ENCODE measurements at regions not wholly inside any gene's neighbourhood (a gene's known extent, or its start where the extent isn't known, plus 50 kb on each side); places are given as distances from the start of the nearest gene placed in this dataset.

GRCh38 chr6:21431526-21431925 lies 162.0 kb upstream of the SOX4 start:
- DNase-seq, result no peak

DNA sequence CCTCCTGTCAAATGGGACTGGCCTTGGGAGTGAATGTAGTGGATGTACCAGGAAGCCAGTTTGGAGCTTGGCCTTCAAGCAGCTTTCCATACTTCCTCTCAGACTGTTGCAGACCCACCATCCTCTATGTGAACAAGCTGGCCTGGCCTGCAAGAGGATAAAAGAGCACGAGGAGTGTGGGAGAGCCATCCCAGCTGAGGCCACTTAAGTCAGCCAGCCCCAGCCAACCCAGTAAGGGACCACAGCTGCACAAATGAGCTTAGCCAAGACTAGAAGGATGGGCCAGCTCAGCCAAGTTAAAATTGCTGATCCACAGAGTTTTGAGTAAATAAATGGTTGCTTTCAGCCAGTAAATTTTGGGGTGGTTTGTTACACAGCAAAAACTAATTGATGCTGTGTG lies 156.9 kb upstream of the SOX4 start:
- DNase-seq, result no peak

DNA sequence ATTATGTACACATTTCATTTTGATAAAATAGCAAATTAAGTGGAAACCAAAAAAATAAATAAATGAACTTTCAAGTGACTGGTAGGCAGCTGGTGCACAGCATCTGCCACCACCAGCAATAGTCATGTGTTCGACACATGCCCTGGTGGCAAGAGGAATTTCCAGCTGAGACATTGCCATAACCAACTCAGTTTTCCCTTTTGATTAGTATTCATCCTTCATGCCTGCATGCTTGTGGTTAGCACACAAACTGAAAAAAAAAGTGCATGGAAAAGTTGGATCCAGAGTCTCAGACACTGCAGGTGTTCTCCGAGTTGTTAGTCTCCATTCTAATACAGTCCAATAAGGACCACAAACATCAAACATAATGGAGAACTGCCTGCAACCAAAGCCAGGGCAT lies 156.0 kb upstream of the SOX4 start:
- no peak for DNase-seq

DNA sequence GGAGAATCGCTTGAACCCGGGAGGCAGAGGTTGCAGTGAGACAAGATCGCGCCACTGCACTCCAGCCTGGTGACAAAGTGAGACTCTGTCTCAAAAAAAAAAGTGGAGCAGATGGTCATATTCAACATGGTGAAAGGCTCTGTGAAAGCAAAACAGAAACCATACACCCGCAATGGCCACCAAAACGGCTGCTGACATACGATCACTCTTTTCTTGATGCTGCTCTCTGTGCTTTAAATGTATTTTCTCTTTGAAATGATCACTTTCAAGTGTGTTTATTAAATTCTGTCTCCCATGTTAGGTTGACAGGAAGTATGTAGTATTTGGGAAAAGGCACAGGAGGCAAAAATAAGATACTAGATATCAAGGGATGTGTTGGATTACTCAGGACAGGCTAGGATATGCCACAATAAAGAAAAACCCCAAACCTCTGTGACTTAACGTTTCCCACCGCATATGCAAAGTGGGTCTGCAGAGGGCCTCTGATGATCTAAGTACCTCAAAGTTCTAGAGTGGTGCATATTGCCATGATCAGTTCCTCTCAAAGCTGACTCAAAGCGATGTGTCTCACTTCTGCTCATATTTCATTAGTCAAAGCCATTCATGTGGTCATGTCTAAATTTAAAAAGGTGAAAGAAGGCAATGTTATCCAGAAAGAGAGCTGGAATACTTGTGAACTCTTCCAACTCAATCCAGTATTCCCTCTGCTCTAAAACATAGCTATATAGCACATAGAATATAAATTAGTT lies 155.1 kb upstream of the SOX4 start:
- peak; percentile 6 for DNase-seq

- no peak for DNase-seq
Measured at GRCh38 chr6:21438986-21439352, 154.6 kb upstream of the SOX4 start.

GRCh38 chr6:21441386-21441785 lies 152.2 kb upstream of the SOX4 start:
- DNase-seq, result no peak

- DNase-seq, result no peak
Measured at GRCh38 chr6:21442874-21443273, 150.7 kb upstream of the SOX4 start.

DNA sequence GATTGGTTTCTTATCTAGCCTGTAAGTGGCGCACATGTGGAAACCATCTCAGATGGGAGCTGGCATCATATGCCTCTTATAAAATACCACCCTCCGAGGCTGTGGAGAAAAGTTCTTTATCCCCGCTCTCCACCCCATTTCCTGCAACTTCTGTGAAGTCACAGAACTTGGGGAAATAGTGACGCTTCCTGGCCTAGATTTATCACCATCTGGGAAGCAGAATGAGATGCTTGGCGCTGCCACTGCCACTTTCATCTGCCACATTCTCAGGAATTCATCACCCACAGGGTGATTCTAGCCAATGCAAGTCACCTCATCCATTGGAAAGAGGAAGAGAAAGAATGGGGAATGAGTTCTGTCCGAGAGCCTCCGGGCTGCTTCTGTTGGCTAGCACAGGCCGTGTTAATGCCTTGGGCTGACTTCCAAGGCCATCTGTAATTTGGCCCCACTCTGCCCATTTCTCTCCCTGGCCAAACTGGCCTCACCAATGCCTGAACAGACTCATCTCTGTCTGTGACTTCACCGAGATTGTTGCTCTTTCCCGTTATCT lies 148.8 kb upstream of the SOX4 start:
- no peak for DNase-seq

- no peak for DNase-seq
Measured at GRCh38 chr6:21447987-21448386, 145.6 kb upstream of the SOX4 start.

- DNase-seq, result no peak
Measured at GRCh38 chr6:21448485-21449109, 145.0 kb upstream of the SOX4 start.

GRCh38 chr6:21450149-21450548 lies 143.4 kb upstream of the SOX4 start:
- DNase-seq, result no peak

DNA sequence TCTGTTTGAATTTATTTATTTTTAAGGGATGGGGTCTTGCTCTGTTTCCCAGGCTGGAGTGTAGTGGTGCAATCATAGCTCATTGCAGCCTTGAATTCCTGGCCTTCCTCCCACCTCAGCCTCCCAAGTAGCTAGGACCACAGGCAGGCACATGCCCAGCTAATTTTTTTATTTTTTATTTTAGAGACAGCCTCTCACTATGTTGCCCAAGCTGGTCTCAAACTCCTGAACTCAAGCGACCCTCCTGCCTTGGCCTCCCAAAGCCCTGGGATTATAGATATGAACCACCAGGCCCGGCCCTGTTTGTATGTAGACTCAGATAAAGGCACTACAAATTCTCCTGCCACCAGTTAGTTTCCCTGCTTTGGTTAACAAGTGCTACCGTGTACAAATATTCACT lies 142.9 kb upstream of the SOX4 start:
- DNase-seq, result no peak

- DNase-seq, result no peak
Measured at GRCh38 chr6:21451546-21452013, 142.0 kb upstream of the SOX4 start.

DNA sequence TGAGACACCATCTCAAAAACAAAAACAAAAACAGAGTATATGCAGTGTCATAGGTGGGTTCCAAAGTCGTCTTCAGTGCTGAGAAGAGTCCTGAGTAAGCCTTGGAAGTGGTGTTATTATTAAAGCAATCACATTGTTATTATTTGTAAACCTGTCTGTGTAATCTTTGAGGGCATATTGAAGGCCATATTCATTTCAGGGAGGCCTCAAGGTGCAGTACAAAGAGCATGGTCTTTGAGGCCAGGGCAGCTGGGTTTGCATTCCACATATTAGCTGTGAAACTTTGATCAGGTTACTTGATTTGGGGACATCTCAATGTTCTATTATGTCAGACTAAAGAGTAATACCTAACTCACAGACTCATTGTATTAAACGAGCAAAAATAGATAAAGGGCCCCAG lies 139.3 kb upstream of the SOX4 start:
- no peak for DNase-seq

- no peak for DNase-seq
Measured at GRCh38 chr6:21455071-21455470, 138.5 kb upstream of the SOX4 start.

GRCh38 chr6:21457647-21458046 lies 135.9 kb upstream of the SOX4 start:
- DNase-seq, result no peak

DNA sequence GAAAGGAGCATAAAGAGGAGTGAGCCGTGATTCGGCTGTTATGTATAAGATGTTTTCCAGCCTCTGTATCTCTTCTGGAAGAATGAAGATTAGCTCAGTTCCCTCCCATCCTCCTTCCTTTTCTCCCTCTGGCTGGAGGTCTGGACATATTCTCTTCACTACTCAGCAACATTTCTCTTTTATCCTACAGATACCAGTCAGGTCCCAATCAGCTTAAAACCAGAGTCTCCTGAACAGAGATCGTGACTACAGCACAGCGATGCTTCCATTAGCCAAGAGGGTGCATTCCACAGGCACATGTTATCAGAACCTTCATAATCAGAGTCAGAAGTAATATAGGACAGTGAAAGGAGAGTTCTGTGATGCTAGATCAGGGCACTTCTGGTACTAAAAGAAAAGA lies 133.9 kb upstream of the SOX4 start:
- no peak for DNase-seq

DNA sequence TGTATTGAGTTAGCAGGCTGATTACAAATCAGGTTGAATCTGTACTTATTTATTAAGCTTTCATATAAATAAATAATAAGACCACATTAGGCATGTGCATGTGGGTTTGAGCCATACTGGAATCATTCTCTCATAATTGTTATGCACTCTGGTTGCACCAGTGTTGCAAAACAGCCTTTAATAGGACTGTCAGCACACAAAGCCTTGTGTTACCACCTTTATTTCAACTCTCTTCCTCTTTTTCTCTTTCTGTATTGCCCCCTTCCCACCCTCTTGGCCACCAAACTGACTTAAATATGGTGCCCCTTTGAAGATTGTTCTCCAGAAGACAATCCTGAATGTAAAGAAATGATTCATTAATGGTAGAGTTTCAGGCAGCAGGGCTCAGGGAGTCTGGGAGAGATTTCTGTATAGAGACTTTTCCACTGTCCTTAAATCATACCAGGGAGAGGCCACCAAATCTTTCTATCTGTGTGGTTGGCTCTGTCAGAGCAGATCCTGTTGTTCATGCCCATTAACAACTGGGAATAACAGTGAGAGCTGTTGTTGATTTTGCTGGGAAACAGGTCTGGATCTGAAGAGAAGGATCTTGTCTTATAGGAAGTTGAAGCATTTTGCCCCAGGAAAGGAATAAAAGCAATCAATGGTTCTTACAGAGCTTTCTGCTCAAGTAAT lies 131.6 kb upstream of the SOX4 start:
- no peak for DNase-seq

GRCh38 chr6:21462519-21462852 lies 131.1 kb upstream of the SOX4 start:
- no peak for DNase-seq

- no peak for DNase-seq
Measured at GRCh38 chr6:21467091-21467490, 126.5 kb upstream of the SOX4 start.

- no peak for DNase-seq
Measured at GRCh38 chr6:21468461-21468860, 125.1 kb upstream of the SOX4 start.

GRCh38 chr6:21469213-21469612 lies 124.3 kb upstream of the SOX4 start:
- no peak for DNase-seq

GRCh38 chr6:21476112-21476511 lies 117.4 kb upstream of the SOX4 start:
- DNase-seq, result no peak

- no peak for DNase-seq
Measured at GRCh38 chr6:21478411-21478810, 115.1 kb upstream of the SOX4 start.
